HEK293T (cell line): ENCODE measurements at regions not wholly inside any gene's neighbourhood (a gene's known extent, or its start where the extent isn't known, plus 50 kb on each side); places are given as distances from the start of the nearest gene placed in this dataset.

Source experiments
- CTCF ChIA-PET: fragments of 350-600 bp; formaldehyde crosslinking; extraction: SDS; loops from one replicate; lab custom pipeline; 2021; ENCODE audit warnings: antibody characterized with exemption, inconsistent platforms; lab: Yijun Ruan, JAX
- POLR2A ChIA-PET: fragments of 350-600 bp; formaldehyde crosslinking; extraction: SDS; loops from one replicate; lab custom pipeline; 2020; ENCODE audit warnings: antibody characterized with exemption, inconsistent platforms; lab: Yijun Ruan, JAX
- DNase-seq: peaks from one replicate; pipeline ENCODE4 v3.0.0; 2012; ENCODE audit warnings: mixed read lengths; ENCODE audit errors: extremely low spot score
- ARNT ChIP-seq: fragments of 450-650 bp; IDR thresholded peaks from 2 replicates; pipeline ENCODE4 v1.6.1; 2017; ENCODE audit warnings: mild to moderate bottlenecking
- BHLHE40 ChIP-seq: fragments of 450-650 bp; IDR thresholded peaks from 2 replicates; pipeline ENCODE4 v1.6.1; 2016; ENCODE audit warnings: mild to moderate bottlenecking, moderate library complexity, borderline replicate concordance
- CTBP1 ChIP-seq: fragments of 450-650 bp; IDR thresholded peaks from 2 replicates; pipeline ENCODE4 v1.6.1; 2016; ENCODE audit warnings: borderline replicate concordance
- ELF4 ChIP-seq: fragments of 450-650 bp; IDR thresholded peaks from 2 replicates; pipeline ENCODE4 v1.6.1; 2017; ENCODE audit warnings: antibody characterized with exemption
- FOXA1 ChIP-seq: fragments of 450-650 bp; IDR thresholded peaks from 2 replicates; pipeline ENCODE4 v1.6.1; 2016; ENCODE audit warnings: mild to moderate bottlenecking
- FOXK2 ChIP-seq: fragments of 450-650 bp; IDR thresholded peaks from 2 replicates; pipeline ENCODE4 v1.6.1; 2016; ENCODE audit warnings: mild to moderate bottlenecking
- FOXM1 ChIP-seq: fragments of 450-650 bp; IDR thresholded peaks from 2 replicates; pipeline ENCODE4 v1.6.1; 2017; ENCODE audit warnings: mild to moderate bottlenecking, borderline replicate concordance
- HDGF ChIP-seq: fragments of 450-650 bp; IDR thresholded peaks from 2 replicates; pipeline ENCODE4 v1.6.1; 2017; ENCODE audit warnings: antibody characterized with exemption, borderline replicate concordance
- L3MBTL2 ChIP-seq: fragments of 450-650 bp; conservative IDR thresholded peaks from 2 replicates; pipeline ENCODE4 v1.6.1; 2016; ENCODE audit warnings: mild to moderate bottlenecking
- LEF1 ChIP-seq: fragments of 450-650 bp; IDR thresholded peaks from 2 replicates; pipeline ENCODE4 v1.6.1; 2017; ENCODE audit warnings: mild to moderate bottlenecking, borderline replicate concordance
- NFRKB ChIP-seq: fragments of 450-650 bp; IDR thresholded peaks from 2 replicates; pipeline ENCODE4 v1.6.1; 2016; ENCODE audit warnings: mild to moderate bottlenecking, moderate library complexity
- PKNOX1 ChIP-seq: fragments of 450-650 bp; IDR thresholded peaks from 2 replicates; pipeline ENCODE4 v1.6.1; 2016
- SP1 ChIP-seq: fragments of 450-650 bp; IDR thresholded peaks from 2 replicates; pipeline ENCODE4 v1.6.1; 2017
- SUZ12 ChIP-seq: fragments of 450-650 bp; IDR thresholded peaks from 2 replicates; pipeline ENCODE4 v1.6.1; 2016; ENCODE audit warnings: mild to moderate bottlenecking
- TARDBP ChIP-seq: fragments of 450-650 bp; IDR thresholded peaks from 2 replicates; pipeline ENCODE4 v1.6.1; 2016
- ZNF384 ChIP-seq: fragments of 450-650 bp; IDR thresholded peaks from 2 replicates; pipeline ENCODE4 v1.6.1; 2016

DNA sequence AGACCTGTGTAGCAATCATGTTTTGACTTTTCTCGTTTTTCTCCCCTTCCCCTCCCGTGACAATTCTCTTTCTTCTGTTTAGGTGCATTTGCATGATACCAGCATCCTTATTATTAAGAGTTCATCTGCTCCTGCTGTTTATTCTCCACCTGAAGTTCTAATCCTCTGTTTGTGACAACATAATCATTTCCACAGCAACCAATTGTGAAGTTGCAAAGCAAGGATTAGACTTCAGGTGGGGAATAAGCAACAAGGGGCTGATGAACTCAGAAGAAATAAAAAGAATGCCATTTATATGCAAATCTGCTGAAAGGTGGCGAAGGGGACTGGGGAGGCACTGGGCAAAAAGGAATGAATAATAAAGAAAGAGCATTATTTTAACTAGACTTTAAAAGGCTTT, 124.8 kb upstream of the LINC00305 start:
- CTCF ChIA-PET, result no interaction called here
- POLR2A ChIA-PET, result no interaction called here
- DNase-seq, result no peak
- no peak for TF ChIP-seq FOXM1
- no peak for TF ChIP-seq ARNT
- TF ChIP-seq LEF1, result no peak
- TF ChIP-seq L3MBTL2, result no peak
- TF ChIP-seq BHLHE40, result no peak
- no peak for TF ChIP-seq ELF4
- TF ChIP-seq SUZ12, result no peak
- TF ChIP-seq FOXK2, result no peak
- no peak for TF ChIP-seq FOXA1
- no peak for TF ChIP-seq NFRKB
- TF ChIP-seq ZNF384, result no peak
- TF ChIP-seq SP1, result no peak

- ChIA-PET CTCF (no interaction called here), POLR2A (no interaction called here)
- DNase-seq, result no peak
- TF ChIP-seq TARDBP (no peak), FOXK2 (no peak), NFRKB (no peak), CTBP1 (no peak), FOXM1 (no peak), SP1 (no peak), PKNOX1 (no peak), ELF4 (no peak), LEF1 (no peak), ZNF384 (no peak), BHLHE40 (no peak), HDGF (no peak), SUZ12 (no peak), ARNT (no peak), FOXA1 (no peak), L3MBTL2 (no peak)
Observed at GRCh38 chr18:64271975-64272659, 123.2 kb upstream of the LINC00305 start.

DNA sequence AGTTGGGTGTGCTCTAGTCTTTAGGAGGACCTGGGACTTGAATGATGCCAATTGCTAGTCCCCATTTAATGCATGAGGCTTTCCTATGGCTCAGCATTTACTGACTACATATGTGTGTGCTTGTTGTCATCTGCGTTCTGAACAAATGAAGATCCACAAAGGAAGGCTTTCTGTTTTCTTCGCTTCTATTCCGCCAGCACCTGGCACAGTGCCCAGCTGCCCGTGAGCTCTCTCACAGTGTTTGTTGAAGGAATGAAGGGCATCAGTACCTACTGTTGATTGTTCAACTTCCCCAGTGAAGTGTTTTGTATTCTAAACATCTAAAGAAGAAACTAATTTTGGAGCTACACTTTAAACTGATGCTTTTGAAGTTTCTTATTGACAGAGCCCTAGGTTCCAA, 122.4 kb upstream of the LINC00305 start:
- DNase-seq, result no peak
- ChIA-PET POLR2A (no interaction called here), CTCF (no interaction called here)
- TF ChIP-seq FOXM1 (no peak), LEF1 (no peak), CTBP1 (no peak), TARDBP (no peak), FOXK2 (no peak), ELF4 (no peak), L3MBTL2 (no peak), BHLHE40 (no peak), NFRKB (no peak), ZNF384 (no peak), SUZ12 (no peak), ARNT (no peak)

DNA sequence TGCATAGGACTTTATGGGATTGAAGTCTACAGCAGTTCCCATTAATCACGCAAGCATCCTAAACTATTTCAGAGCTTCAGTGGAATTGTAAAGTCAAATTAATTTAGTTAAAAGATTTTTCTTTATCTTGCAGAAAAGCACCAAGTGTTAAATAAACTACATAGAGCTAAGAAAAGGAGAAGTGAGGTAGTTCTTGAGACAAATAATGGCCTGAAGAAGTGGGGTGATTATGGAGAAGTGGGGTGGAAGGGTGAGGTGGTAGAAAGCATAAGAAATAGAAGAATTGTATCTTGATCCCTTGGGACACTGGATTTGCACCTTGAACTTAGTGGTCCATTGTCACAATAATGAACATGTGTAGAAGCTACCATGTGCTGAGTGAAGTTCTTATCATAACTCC, 121.7 kb upstream of the LINC00305 start:
- no peak for DNase-seq
- TF ChIP-seq SP1, result no peak
- TF ChIP-seq TARDBP, result no peak
- no peak for TF ChIP-seq FOXK2
- TF ChIP-seq BHLHE40, result no peak
- no peak for TF ChIP-seq ZNF384
- TF ChIP-seq NFRKB, result no peak
- TF ChIP-seq LEF1, result no peak
- TF ChIP-seq L3MBTL2, result no peak
- ChIA-PET POLR2A (no interaction called here), CTCF (no interaction called here)

DNA sequence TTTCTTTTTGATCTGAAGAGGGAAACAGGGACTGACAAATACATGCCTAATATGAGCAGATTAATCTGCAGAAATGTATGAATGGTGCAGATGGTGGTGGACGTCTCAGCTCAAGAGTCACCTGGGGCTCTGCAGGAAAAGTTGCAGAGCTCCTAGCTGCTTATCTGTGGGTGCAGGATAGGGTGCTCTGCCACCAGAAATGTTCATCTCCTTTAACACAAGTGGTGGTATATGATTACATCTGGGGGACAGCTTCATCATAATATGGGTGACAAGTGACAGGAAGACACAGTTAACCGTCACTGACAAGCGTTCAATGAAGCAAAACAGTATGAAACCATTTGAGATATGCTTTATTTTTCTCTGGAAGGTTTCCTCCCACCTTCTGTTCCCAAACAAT, 121.2 kb upstream of the LINC00305 start:
- ChIA-PET POLR2A (no interaction called here), CTCF (no interaction called here)
- DNase-seq, result no peak
- TF ChIP-seq FOXM1, result no peak
- TF ChIP-seq SUZ12, result no peak
- no peak for TF ChIP-seq ZNF384
- TF ChIP-seq PKNOX1, result no peak
- no peak for TF ChIP-seq NFRKB
- no peak for TF ChIP-seq SP1
- TF ChIP-seq LEF1, result no peak
- no peak for TF ChIP-seq ELF4
- no peak for TF ChIP-seq HDGF
- TF ChIP-seq FOXK2, result no peak
- no peak for TF ChIP-seq BHLHE40
- TF ChIP-seq TARDBP, result no peak
- no peak for TF ChIP-seq CTBP1
- TF ChIP-seq L3MBTL2, result no peak

- TF ChIP-seq TARDBP, result no peak
- DNase-seq, result no peak
- ChIA-PET POLR2A (no interaction called here), CTCF (no interaction called here)
Observed at GRCh38 chr18:64264171-64264570, 115.3 kb upstream of the LINC00305 start.

GRCh38 chr18:64260810-64261209, 111.9 kb upstream of the LINC00305 start:
- CTCF ChIA-PET, result no interaction called here
- POLR2A ChIA-PET, result no interaction called here
- no peak for DNase-seq
- TF ChIP-seq CTBP1 (no peak), ELF4 (no peak), SP1 (no peak), FOXK2 (no peak), NFRKB (no peak), HDGF (no peak), FOXM1 (no peak), FOXA1 (no peak), ZNF384 (no peak), LEF1 (no peak), PKNOX1 (no peak), SUZ12 (no peak), BHLHE40 (no peak), TARDBP (no peak), ARNT (no peak), L3MBTL2 (no peak)
